K562 (cell line): ENCODE measurements at regions not wholly inside any gene's neighbourhood (a gene's known extent, or its start where the extent isn't known, plus 50 kb on each side); places are given as distances from the start of the nearest gene placed in this dataset.
A peak's percentile ranks its signal among the peaks of the same experiment; 100 is the strongest.

Experiments
- ATF1 ChIP-seq, 2 experiments: fragments of 450-650 bp in 1 of 2; IDR thresholded peaks; 2 replicates each; pipeline ENCODE4 v1.6.1; 2016; ENCODE audit warnings: missing compliant biosample characterization in 1 of 2, missing genetic modification characterization in 1 of 2
- CHD1 ChIP-seq: fragments of 200-600 bp; sonication (generic); IDR thresholded peaks from one replicate; pipeline ENCODE4 v1.6.1; 2012; ENCODE audit warnings: mild to moderate bottlenecking, moderate library complexity, low read length, inconsistent platforms
- CREM ChIP-seq: IDR thresholded peaks from 2 replicates; pipeline ENCODE4 v1.6.1; 2014; ENCODE audit warnings: antibody characterized with exemption, low read depth
- FOSL1 ChIP-seq: fragments of 200-800 bp; sonication (Bioruptor generic); conservative IDR thresholded peaks from 2 replicates; pipeline ENCODE4 v1.6.1; 2016; ENCODE audit warnings: missing genetic modification characterization, missing compliant biosample characterization
- GTF2E2 ChIP-seq: fragments of 200-800 bp; sonication (Bioruptor generic); IDR thresholded peaks from 2 replicates; pipeline ENCODE4 v1.6.1; 2016; ENCODE audit warnings: missing genetic modification characterization, missing compliant biosample characterization
- MAFG ChIP-seq: fragments of 450-650 bp; conservative IDR thresholded peaks from 2 replicates; pipeline ENCODE4 v1.6.1; 2016; ENCODE audit warnings: missing genetic modification characterization, missing compliant biosample characterization
- MAFK ChIP-seq: IDR thresholded peaks from 2 replicates; pipeline ENCODE4 v1.6.1; 2011; ENCODE audit warnings: low read length, improper control_type of control experiment
- NFIC ChIP-seq: fragments of 450-650 bp; IDR thresholded peaks from 2 replicates; pipeline ENCODE4 v1.6.1; 2017; ENCODE audit warnings: mild to moderate bottlenecking, inconsistent platforms
- RAD21 ChIP-seq, 2 experiments: fragments of 250-450 bp in 1 of 2; fragments of 450-650 bp in 1 of 2; sonication (Bioruptor Pico) in 1 of 2; formaldehyde crosslinking in 1 of 2; IDR thresholded peaks in 1 of 2; conservative IDR thresholded peaks in 1 of 2; 2 replicates each; pipeline versions ENCODE4 v1.4.0 to v1.8.0; 2020 to 2022; ENCODE audit warnings: mild to moderate bottlenecking in 2 of 2, moderate library complexity in 1 of 2
- REST ChIP-seq, 2 experiments: fragments of 450-650 bp; formaldehyde crosslinking in 1 of 2; IDR thresholded peaks; 2 replicates each; pipeline versions ENCODE4 v1.4.0 to v1.6.1; 2014 to 2020; ENCODE audit warnings: mild to moderate bottlenecking in 2 of 2, borderline replicate concordance in 1 of 2, low read depth in 1 of 2
- SAFB ChIP-seq: fragments of 200-400 bp; formaldehyde crosslinking; IDR thresholded peaks from 2 replicates; pipeline ENCODE4 v1.6.1; 2017; ENCODE audit warnings: low read depth, low read length, borderline replicate concordance
- ZC3H8 ChIP-seq: fragments of 450-650 bp; IDR thresholded peaks from 2 replicates; pipeline ENCODE4 v1.6.1; 2017
- ZFX ChIP-seq: sonication (generic); formaldehyde crosslinking; IDR thresholded peaks from 2 replicates; pipeline ENCODE4 v1.8.0; 2022; ENCODE audit warnings: mild to moderate bottlenecking, missing genetic modification reagents, moderate library complexity
- ZNF12 ChIP-seq: sonication (generic); formaldehyde crosslinking; IDR thresholded peaks from 2 replicates; pipeline ENCODE4 v1.4.0; 2020; ENCODE audit warnings: mild to moderate bottlenecking, missing genetic modification reagents
- ZNF316 ChIP-seq: fragments of 450-650 bp; IDR thresholded peaks from 2 replicates; pipeline ENCODE4 v1.6.1; 2016
- ZNF644 ChIP-seq: fragments of 200-800 bp; sonication (Bioruptor generic); IDR thresholded peaks from 2 replicates; pipeline ENCODE4 v1.6.1; 2016; ENCODE audit warnings: low read depth, missing genetic modification characterization, missing compliant biosample characterization
- TF ChIP-seq, protein P1 (sequence below), 2 experiments: fragments of 450-650 bp in 1 of 2; sonication (generic) in 1 of 2; formaldehyde crosslinking in 1 of 2; IDR thresholded peaks in 1 of 2; conservative IDR thresholded peaks in 1 of 2; 2 replicates each; pipeline versions ENCODE4 v1.6.1 to v1.8.1; 2016 to 2023; ENCODE audit warnings: mild to moderate bottlenecking in 2 of 2, moderate library complexity in 2 of 2, inconsistent platforms in 1 of 2, missing genetic modification reagents in 1 of 2

DNA sequence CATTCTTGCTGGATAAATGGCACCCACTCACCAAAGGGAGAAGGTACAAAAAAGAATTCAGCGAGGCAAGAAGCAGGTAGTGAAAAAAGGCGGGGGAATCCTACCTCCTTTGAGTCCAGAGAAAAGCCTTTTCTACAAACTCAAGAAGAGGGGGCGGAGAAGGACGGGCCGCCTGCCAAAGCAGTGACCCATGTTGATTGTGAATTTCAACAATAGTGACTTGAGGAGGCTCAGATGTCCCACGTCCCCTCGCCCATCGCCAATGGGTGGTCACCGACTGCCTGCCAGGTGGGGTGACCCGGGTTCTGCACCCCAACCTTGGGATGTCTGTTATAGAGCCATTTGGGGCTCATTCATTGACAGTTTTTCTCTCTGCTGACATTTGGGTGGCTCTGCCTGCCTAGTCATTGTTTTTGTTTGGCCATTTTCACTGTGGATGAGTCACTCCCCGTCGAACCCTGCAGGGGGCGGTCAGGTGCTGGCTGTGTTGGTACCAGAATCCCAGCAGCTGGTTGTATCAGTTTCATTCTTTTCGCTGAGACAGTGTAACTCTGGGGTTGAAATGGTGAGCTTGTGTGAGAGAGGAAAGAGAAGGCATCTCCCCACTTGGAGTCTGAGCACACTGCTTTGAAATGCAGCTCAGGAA lies 163.4 kb upstream of the NCAM1 start (continued):
- TF ChIP-seq ATF1 (CRISPR knock-in tag; IDR thresholded peaks at IDR 0.05): no peak
- 0 out of 2 replicates have a peak, but pooled peaks have one; percentile 15 for TF ChIP-seq ATF1 (tag; IDR thresholded peaks at IDR 0.05)
- TF ChIP-seq ZNF644: no peak
- TF ChIP-seq NFIC: 0 out of 2 replicates have a peak, but pooled peaks have one; percentile 32
- peak; percentile 49 to 72; a peak in 3 of 4 replicates for TF ChIP-seq RAD21 (CRISPR knock-in tag; conservative IDR thresholded peaks at IDR 0.05 in 1 of 2, IDR thresholded peaks at IDR 0.05 in 1 of 2)
- no peak for TF ChIP-seq ZNF12 (CRISPR knock-in tag)
- TF ChIP-seq ZFX (CRISPR knock-in tag): no peak
- TF ChIP-seq ZNF316: peak; percentile 64
- TF ChIP-seq CREM: peak; percentile 35; the same call in 1 of the 2 replicates
- peak; percentile 39; the same call in 1 of the 2 replicates for TF ChIP-seq REST (IDR thresholded peaks at IDR 0.05; ENCODE audit: borderline replicate concordance)
- TF ChIP-seq REST (CRISPR knock-in tag; IDR thresholded peaks at IDR 0.05; ENCODE audit: low read depth): no peak
- TF ChIP-seq, protein P1, sequence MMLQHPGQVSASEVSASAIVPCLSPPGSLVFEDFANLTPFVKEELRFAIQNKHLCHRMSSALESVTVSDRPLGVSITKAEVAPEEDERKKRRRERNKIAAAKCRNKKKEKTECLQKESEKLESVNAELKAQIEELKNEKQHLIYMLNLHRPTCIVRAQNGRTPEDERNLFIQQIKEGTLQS (IDR thresholded peaks at IDR 0.05): peak; percentile 76
- TF ChIP-seq, protein P1 (CRISPR knock-in tag; conservative IDR thresholded peaks at IDR 0.05): peak; percentile 80; the same call in 1 of the 2 replicates
- no peak for TF ChIP-seq CHD1
- TF ChIP-seq MAFG: peak; percentile 78
- peak; percentile 92 for TF ChIP-seq FOSL1 (tag)
- TF ChIP-seq ZC3H8: no peak
- TF ChIP-seq MAFK: peak; percentile 56; the same call in 1 of the 2 replicates
- TF ChIP-seq SAFB: no peak
- TF ChIP-seq GTF2E2 (tag): no peak
